ENCODE measurements at regions not wholly inside any gene's neighbourhood (a gene's known extent, or its start where the extent isn't known, plus 50 kb on each side); places are given as distances from the start of the nearest gene placed in this dataset.
"Not testable (repeated sequence)": the region's sequence is repeated elsewhere in the genome, so short reads cannot be mapped to it uniquely, and the experiment has no call there.

DNA sequence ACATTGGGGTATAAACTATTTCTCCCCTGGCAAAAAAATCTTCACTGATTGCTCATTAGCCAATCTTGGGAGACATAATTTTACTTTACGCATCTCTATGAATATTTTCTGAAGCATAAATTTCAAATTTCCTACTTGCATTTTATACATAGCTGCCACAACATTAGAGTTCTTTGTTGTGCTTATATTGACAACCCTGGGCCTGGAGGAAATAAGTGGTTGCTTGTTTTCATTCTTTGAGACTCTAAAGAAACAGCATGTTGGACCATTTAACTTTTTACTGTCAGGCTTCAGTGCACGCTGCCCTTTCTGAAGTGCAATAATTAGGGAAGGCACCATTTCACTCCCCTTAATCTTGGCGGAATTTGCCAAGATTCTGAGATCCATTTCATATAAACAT, 142.6 kb downstream of the MRPS30 start:
- intact Hi-C loops (cut with DNase I; ENCODE audit: low total_unique reads), result no loop called here
- in situ Hi-C loops (cut with MboI; ENCODE audit: low sequenced_read_pairs in 4 of 4), result no loop called here
- H3K4me1 ChIP-seq, result no peaks in the 10 kb centered on the region
- no peak for ATAC-seq
- no peak for TF ChIP-seq CTCF (IDR thresholded peaks at IDR 0.05 in 4 of 5, conservative IDR thresholded peaks at IDR 0.05 in 1 of 5)
- H3K27ac ChIP-seq, result no peak overlapping the region
- no peaks in the 10 kb centered on the region for H3K9me3 ChIP-seq
- H3K27me3 ChIP-seq, result no peaks in the 10 kb centered on the region
- no peak for DNase-seq
- no peak overlapping the region for H3K4me3 ChIP-seq
- H3K36me3 ChIP-seq, result no peaks in the 10 kb centered on the region

DNA sequence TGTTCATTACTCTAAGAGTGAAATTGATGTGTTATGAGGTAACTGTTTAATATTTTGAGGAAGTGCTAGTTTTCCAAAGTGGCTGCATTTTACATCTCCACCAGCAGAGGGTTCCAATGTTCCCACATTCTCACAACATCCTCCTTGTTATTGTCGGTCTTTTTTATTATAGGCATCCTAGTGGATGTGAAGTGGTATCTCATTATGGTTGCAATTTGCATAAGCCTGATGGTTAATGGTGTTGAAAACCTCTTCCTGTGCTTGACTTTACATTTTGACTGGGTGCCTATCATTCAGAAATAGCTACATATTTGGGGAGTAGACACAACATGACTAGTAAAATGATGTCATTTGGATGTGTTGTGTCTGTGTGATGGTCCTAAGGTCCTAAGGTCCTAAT, 143.6 kb downstream of the MRPS30 start:
- H3K4me1 ChIP-seq, result no peaks in the 10 kb centered on the region
- ATAC-seq (no peak), DNase-seq (no peak)
- no peak overlapping the region for H3K27ac ChIP-seq
- H3K27me3 ChIP-seq, result no peaks in the 10 kb centered on the region
- TF ChIP-seq POLR2A (IDR thresholded peaks at IDR 0.05), result no peak
- TF ChIP-seq CTCF (IDR thresholded peaks at IDR 0.05 in 4 of 5, conservative IDR thresholded peaks at IDR 0.05 in 1 of 5), result peak in 3 of 5 experiments; percentile 14 to 44 (median 28)
- no peaks in the 10 kb centered on the region for H3K9me3 ChIP-seq
- intact Hi-C loops (cut with DNase I; ENCODE audit: low total_unique reads) (no loop called here), in situ Hi-C loops (cut with MboI; ENCODE audit: low sequenced_read_pairs in 4 of 4) (no loop called here)
- H3K4me3 ChIP-seq, result no peak overlapping the region
- H3K36me3 ChIP-seq, result no peaks in the 10 kb centered on the region

- H3K27me3 ChIP-seq, result no peaks in the 10 kb centered on the region
- no peak overlapping the region for H3K4me3 ChIP-seq
- no peaks in the 10 kb centered on the region for H3K4me1 ChIP-seq
- H3K9me3 ChIP-seq, result no peaks in the 10 kb centered on the region
- no peak overlapping the region for H3K27ac ChIP-seq
- H3K36me3 ChIP-seq, result no peaks in the 10 kb centered on the region
- intact Hi-C loops (cut with DNase I; ENCODE audit: low total_unique reads), result no loop called here
- in situ Hi-C loops (cut with MboI; ENCODE audit: low sequenced_read_pairs in 4 of 4), result no loop called here
- TF ChIP-seq POLR2A (IDR thresholded peaks at IDR 0.05), result no peak
- no peak for TF ChIP-seq CTCF (IDR thresholded peaks at IDR 0.05 in 4 of 5, conservative IDR thresholded peaks at IDR 0.05 in 1 of 5)
- no peak for ATAC-seq
- DNase-seq, result no peak
Observed at GRCh38 chr5:44953078-44953477, 144.3 kb downstream of the MRPS30 start.

DNA sequence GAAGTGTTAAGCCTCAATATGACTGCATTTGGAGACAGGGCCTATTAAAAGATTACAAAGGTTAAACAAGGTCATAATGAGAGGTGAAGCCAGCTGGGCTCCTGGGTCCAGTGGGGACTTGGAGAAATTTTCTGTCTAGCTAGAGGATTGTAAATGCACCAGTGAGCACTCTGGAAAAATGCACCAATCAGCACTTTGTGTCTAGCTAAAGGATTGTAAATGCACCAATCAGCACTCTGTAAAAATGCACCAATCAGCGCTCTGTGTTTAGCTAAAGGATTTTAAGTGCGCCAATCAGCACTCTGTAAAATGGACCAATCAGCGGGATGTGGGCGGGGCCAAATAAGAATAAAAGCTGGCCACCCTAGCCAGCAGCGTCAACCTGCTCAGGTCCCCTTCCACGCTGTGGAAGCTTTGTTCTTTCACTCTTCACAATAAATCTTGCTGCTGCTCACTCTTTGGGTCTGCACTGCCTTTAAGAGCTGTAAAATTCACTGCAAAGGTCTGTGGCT, 150.3 kb downstream of the MRPS30 start:
- H3K27me3 ChIP-seq; H3K4me1 ChIP-seq; in situ Hi-C loops (cut with MboI; ENCODE audit: low sequenced_read_pairs in 4 of 4); ATAC-seq; H3K36me3 ChIP-seq; H3K9me3 ChIP-seq; H3K4me3 ChIP-seq; intact Hi-C loops (cut with DNase I; ENCODE audit: low total_unique reads); DNase-seq; H3K27ac ChIP-seq: not testable (repeated sequence)

GRCh38 chr5:44969825-44970224, 161.1 kb downstream of the MRPS30 start:
- Histone ChIP-seq H3K36me3 (no peaks in the 10 kb centered on the region), H3K4me1 (no peaks in the 10 kb centered on the region), H3K4me3 (no peak overlapping the region), H3K27ac (no peak overlapping the region), H3K9me3 (no peaks in the 10 kb centered on the region), H3K27me3 (no peaks in the 10 kb centered on the region)
- DNase-seq (no peak), ATAC-seq (no peak)
- intact Hi-C loops (cut with DNase I; ENCODE audit: low total_unique reads), result no loop called here
- no peak for TF ChIP-seq POLR2A (IDR thresholded peaks at IDR 0.05)
- TF ChIP-seq CTCF (IDR thresholded peaks at IDR 0.05 in 4 of 5, conservative IDR thresholded peaks at IDR 0.05 in 1 of 5), result no peak
- in situ Hi-C loops (cut with MboI; ENCODE audit: low sequenced_read_pairs in 4 of 4), result no loop called here

DNA sequence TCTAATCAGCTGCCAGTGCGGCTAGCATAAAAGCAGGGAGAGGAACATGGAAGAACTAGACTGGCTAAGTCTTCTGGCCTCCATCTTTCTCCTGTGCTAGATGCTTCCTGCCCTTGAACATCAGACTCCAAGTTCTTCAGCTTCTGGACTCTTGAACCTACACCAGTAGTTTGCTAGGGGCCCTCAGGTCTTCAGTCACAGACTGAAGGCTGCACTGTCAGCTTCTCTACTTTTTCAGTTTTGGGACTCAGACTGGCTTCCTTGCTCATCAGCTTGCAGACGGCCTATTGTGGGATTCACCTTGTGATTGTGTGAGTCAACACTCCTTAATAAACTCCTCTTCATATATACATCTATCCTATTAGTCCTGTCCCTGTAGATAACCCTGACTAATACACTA, 162.2 kb downstream of the MRPS30 start:
- in situ Hi-C loops (cut with MboI; ENCODE audit: low sequenced_read_pairs in 4 of 4), result not testable (repeated sequence)

More for the DNA sequence above, 162.2 kb downstream of the MRPS30 start:
- intact Hi-C loops (cut with DNase I; ENCODE audit: low total_unique reads); H3K4me3 ChIP-seq; H3K27me3 ChIP-seq; DNase-seq; H3K4me1 ChIP-seq; ATAC-seq; H3K36me3 ChIP-seq; H3K27ac ChIP-seq; H3K9me3 ChIP-seq: not testable (repeated sequence)

All from gastrocnemius medialis (tissue), 4 donors.